SK-N-SH treated with all-trans-retinoic acid at 6 μM for 48 hours (cell line): ENCODE measurements at regions not wholly inside any gene's neighbourhood (a gene's known extent, or its start where the extent isn't known, plus 50 kb on each side); places are given as distances from the start of the nearest gene placed in this dataset.

Source experiments
- ATAC-seq: fragments of 200-7000 bp; cut with Tn5 transposase; 3 replicates; pipeline ENCODE4 v1.9.1; 2020; ENCODE audit warnings: mild to moderate bottlenecking, moderate library complexity
- ARNTL ChIP-seq: fragments of 450-650 bp; formaldehyde crosslinking; IDR thresholded peaks from 2 replicates; pipeline ENCODE4 v1.5.0; 2020; ENCODE audit warnings: low read depth, mild to moderate bottlenecking, moderate library complexity, borderline replicate concordance
- BACH2 ChIP-seq: fragments of 250-450 bp; sonication (Bioruptor Pico); IDR thresholded peaks from 2 replicates; pipeline ENCODE4 v1.9.0; 2021; ENCODE audit warnings: mild to moderate bottlenecking, borderline replicate concordance
- CSDC2 ChIP-seq: fragments of 250-450 bp; sonication (Bioruptor Pico); IDR thresholded peaks from 2 replicates; pipeline ENCODE4 v1.5.0; 2020; ENCODE audit warnings: mild to moderate bottlenecking, moderate library complexity
- CSRNP3 ChIP-seq: fragments of 250-450 bp; sonication (Bioruptor Pico); IDR thresholded peaks from 2 replicates; pipeline ENCODE4 v1.5.1; 2021; ENCODE audit warnings: mild to moderate bottlenecking, moderate library complexity
- ESRRG ChIP-seq: fragments of 250-450 bp; sonication (Bioruptor Pico); IDR thresholded peaks from 2 replicates; pipeline ENCODE4 v1.6.1; 2021; ENCODE audit warnings: mild to moderate bottlenecking
- GLIS3 ChIP-seq: fragments of 250-450 bp; sonication (Bioruptor Pico); IDR thresholded peaks from 2 replicates; pipeline ENCODE4 v1.5.0; 2020; ENCODE audit warnings: mild to moderate bottlenecking, moderate library complexity
- ISL1 ChIP-seq: fragments of 250-450 bp; sonication (Bioruptor Pico); IDR thresholded peaks from 2 replicates; pipeline ENCODE4 v2.1.2; 2022; ENCODE audit warnings: mild to moderate bottlenecking, moderate library complexity
- PATZ1 ChIP-seq: fragments of 250-450 bp; sonication (Bioruptor Pico); IDR thresholded peaks from 2 replicates; pipeline ENCODE4 v1.8.0; 2020; ENCODE audit warnings: mild to moderate bottlenecking, moderate library complexity, borderline replicate concordance
- PPARA ChIP-seq: fragments of 250-450 bp; sonication (Bioruptor Pico); IDR thresholded peaks from 2 replicates; pipeline ENCODE4 v1.5.0; 2020; ENCODE audit warnings: mild to moderate bottlenecking, borderline replicate concordance
- RARB ChIP-seq: fragments of 250-450 bp; sonication (Bioruptor Pico); IDR thresholded peaks from 2 replicates; pipeline ENCODE4 v1.8.0; 2021; ENCODE audit warnings: mild to moderate bottlenecking, moderate library complexity
- TCF4 ChIP-seq: fragments of 250-450 bp; sonication (Bioruptor Pico); IDR thresholded peaks from 2 replicates; pipeline ENCODE4 v1.8.0; 2021; ENCODE audit warnings: mild to moderate bottlenecking, moderate library complexity, borderline replicate concordance
- TOX ChIP-seq: fragments of 250-450 bp; sonication (Bioruptor Pico); IDR thresholded peaks from 2 replicates; pipeline ENCODE4 v1.8.0; 2021; ENCODE audit warnings: mild to moderate bottlenecking, moderate library complexity, borderline replicate concordance
- ZC3H10 ChIP-seq: fragments of 250-450 bp; sonication (Bioruptor Pico); IDR thresholded peaks from 2 replicates; pipeline ENCODE4 v1.5.1; 2021; ENCODE audit warnings: mild to moderate bottlenecking, moderate library complexity
- ZFP3 ChIP-seq: fragments of 250-450 bp; sonication (Bioruptor Pico); IDR thresholded peaks from 2 replicates; pipeline ENCODE4 v1.5.0; 2020; ENCODE audit warnings: mild to moderate bottlenecking, moderate library complexity
- ZFP30 ChIP-seq: fragments of 450-650 bp; formaldehyde crosslinking; IDR thresholded peaks from 2 replicates; pipeline ENCODE4 v1.5.0; 2022; ENCODE audit warnings: mild to moderate bottlenecking, moderate library complexity
- ZNF565 ChIP-seq: fragments of 450-650 bp; formaldehyde crosslinking; conservative IDR thresholded peaks from 2 replicates; pipeline ENCODE4 v1.5.0; 2020; ENCODE audit warnings: low read depth, mild to moderate bottlenecking, moderate library complexity
- ZNF70 ChIP-seq: fragments of 450-650 bp; formaldehyde crosslinking; IDR thresholded peaks from 2 replicates; pipeline ENCODE4 v1.5.0; 2020; ENCODE audit warnings: mild to moderate bottlenecking, moderate library complexity
- ZNF8 ChIP-seq: fragments of 450-650 bp; formaldehyde crosslinking; IDR thresholded peaks from 2 replicates; pipeline ENCODE4 v1.5.0; 2020; ENCODE audit warnings: mild to moderate bottlenecking, moderate library complexity
- TF ChIP-seq, protein P1 (sequence below): fragments of 250-450 bp; sonication (Bioruptor Pico); IDR thresholded peaks from 2 replicates; pipeline ENCODE4 v1.5.0; 2020; ENCODE audit warnings: mild to moderate bottlenecking, moderate library complexity
- TF ChIP-seq, protein P2 (sequence below): fragments of 250-450 bp; sonication (Bioruptor Pico); IDR thresholded peaks from 2 replicates; pipeline ENCODE4 v1.8.0; 2021; ENCODE audit warnings: low read depth, mild to moderate bottlenecking, moderate library complexity, borderline replicate concordance
- TF ChIP-seq, protein P3 (sequence below): fragments of 250-450 bp; sonication (Bioruptor Pico); IDR thresholded peaks from 2 replicates; pipeline ENCODE4 v1.5.1; 2020; ENCODE audit warnings: low read depth, mild to moderate bottlenecking, moderate library complexity

- TF ChIP-seq ZNF565 (CRISPR knock-in tag) (no peak), RARB (CRISPR knock-in tag) (no peak), CSDC2 (CRISPR knock-in tag) (no peak), ZFP30 (CRISPR knock-in tag) (no peak), TCF4 (CRISPR knock-in tag) (no peak), PATZ1 (CRISPR knock-in tag) (no peak)
- TF ChIP-seq, all 23 proteins: peak for 0
Observed at GRCh38 chr18:34506198-34506597, 203.9 kb upstream of the DTNA start (continued).

- TF ChIP-seq PPARA (CRISPR knock-in tag): no peak
- TF ChIP-seq ZFP3 (CRISPR knock-in tag): no peak
- no peak for TF ChIP-seq ZNF565 (CRISPR knock-in tag)
- TF ChIP-seq, protein P1, sequence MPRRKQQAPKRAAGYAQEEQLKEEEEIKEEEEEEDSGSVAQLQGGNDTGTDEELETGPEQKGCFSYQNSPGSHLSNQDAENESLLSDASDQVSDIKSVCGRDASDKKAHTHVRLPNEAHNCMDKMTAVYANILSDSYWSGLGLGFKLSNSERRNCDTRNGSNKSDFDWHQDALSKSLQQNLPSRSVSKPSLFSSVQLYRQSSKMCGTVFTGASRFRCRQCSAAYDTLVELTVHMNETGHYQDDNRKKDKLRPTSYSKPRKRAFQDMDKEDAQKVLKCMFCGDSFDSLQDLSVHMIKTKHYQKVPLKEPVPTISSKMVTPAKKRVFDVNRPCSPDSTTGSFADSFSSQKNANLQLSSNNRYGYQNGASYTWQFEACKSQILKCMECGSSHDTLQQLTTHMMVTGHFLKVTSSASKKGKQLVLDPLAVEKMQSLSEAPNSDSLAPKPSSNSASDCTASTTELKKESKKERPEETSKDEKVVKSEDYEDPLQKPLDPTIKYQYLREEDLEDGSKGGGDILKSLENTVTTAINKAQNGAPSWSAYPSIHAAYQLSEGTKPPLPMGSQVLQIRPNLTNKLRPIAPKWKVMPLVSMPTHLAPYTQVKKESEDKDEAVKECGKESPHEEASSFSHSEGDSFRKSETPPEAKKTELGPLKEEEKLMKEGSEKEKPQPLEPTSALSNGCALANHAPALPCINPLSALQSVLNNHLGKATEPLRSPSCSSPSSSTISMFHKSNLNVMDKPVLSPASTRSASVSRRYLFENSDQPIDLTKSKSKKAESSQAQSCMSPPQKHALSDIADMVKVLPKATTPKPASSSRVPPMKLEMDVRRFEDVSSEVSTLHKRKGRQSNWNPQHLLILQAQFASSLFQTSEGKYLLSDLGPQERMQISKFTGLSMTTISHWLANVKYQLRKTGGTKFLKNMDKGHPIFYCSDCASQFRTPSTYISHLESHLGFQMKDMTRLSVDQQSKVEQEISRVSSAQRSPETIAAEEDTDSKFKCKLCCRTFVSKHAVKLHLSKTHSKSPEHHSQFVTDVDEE (CRISPR knock-in tag): no peak
- no peak for TF ChIP-seq ISL1 (CRISPR knock-in tag)
- no peak for TF ChIP-seq ZC3H10 (CRISPR knock-in tag)
- no peak for ATAC-seq
Observed at GRCh38 chr18:34509163-34509562, 200.9 kb upstream of the DTNA start.

DNA sequence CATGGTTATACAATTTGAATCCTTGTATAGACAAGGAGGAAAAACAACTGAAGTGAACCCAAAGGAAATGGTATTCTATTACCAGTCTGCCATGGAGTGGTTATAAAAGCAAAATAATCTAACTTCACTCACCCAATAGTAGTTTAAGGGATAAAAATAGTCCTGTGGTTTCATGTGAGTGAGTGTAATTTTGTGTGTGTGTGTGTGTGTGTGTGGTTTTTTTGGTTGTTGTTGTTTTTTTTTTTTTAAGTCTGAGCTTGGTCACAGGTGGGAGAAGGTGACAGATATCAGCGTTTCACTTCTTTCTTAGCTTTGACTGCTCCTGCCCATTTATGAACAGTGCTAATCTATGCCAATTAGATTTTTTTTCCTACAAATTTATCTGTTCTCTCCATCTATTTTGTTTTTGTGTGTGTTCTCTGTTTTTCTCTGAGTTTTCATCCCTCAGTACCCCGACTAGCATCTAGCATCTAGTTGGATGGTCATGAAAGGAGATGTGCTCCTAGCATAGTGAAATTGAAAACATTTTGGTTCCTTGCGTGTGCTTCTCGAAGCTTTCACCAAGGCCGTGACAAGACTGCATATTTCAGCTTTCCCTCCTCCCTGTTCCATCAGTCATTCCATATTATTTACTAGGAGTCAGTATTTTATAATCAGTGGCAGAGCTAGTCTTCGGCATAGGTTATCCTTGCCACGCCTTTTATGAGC lies 200.1 kb upstream of the DTNA start:
- no peak for ATAC-seq
- TF ChIP-seq ZC3H10 (CRISPR knock-in tag): no peak
- no peak for TF ChIP-seq TCF4 (CRISPR knock-in tag)
- TF ChIP-seq ZNF565 (CRISPR knock-in tag): no peak
- no peak for TF ChIP-seq PPARA (CRISPR knock-in tag)
- no peak for TF ChIP-seq ISL1 (CRISPR knock-in tag)
- TF ChIP-seq, protein P2, sequence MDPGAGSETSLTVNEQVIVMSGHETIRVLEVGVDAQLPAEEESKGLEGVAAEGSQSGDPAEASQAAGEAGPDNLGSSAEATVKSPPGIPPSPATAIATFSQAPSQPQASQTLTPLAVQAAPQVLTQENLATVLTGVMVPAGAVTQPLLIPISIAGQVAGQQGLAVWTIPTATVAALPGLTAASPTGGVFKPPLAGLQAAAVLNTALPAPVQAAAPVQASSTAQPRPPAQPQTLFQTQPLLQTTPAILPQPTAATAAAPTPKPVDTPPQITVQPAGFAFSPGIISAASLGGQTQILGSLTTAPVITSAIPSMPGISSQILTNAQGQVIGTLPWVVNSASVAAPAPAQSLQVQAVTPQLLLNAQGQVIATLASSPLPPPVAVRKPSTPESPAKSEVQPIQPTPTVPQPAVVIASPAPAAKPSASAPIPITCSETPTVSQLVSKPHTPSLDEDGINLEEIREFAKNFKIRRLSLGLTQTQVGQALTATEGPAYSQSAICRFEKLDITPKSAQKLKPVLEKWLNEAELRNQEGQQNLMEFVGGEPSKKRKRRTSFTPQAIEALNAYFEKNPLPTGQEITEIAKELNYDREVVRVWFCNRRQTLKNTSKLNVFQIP (CRISPR knock-in tag): no peak
- no peak for TF ChIP-seq TOX (CRISPR knock-in tag)

GRCh38 chr18:34510926-34511325 lies 199.2 kb upstream of the DTNA start:
- ATAC-seq: no peak
- TF ChIP-seq ESRRG (CRISPR knock-in tag) (no peak), RARB (CRISPR knock-in tag) (no peak), CSDC2 (CRISPR knock-in tag) (no peak), CSRNP3 (no peak), ZNF70 (CRISPR knock-in tag) (no peak), BACH2 (no peak), GLIS3 (no peak), PPARA (CRISPR knock-in tag) (no peak), ZFP30 (CRISPR knock-in tag) (no peak), ARNTL (CRISPR knock-in tag) (no peak), PATZ1 (CRISPR knock-in tag) (no peak), ZNF8 (CRISPR knock-in tag) (no peak)
- TF ChIP-seq, protein P1 (CRISPR knock-in tag): no peak
- TF ChIP-seq, protein P3, sequence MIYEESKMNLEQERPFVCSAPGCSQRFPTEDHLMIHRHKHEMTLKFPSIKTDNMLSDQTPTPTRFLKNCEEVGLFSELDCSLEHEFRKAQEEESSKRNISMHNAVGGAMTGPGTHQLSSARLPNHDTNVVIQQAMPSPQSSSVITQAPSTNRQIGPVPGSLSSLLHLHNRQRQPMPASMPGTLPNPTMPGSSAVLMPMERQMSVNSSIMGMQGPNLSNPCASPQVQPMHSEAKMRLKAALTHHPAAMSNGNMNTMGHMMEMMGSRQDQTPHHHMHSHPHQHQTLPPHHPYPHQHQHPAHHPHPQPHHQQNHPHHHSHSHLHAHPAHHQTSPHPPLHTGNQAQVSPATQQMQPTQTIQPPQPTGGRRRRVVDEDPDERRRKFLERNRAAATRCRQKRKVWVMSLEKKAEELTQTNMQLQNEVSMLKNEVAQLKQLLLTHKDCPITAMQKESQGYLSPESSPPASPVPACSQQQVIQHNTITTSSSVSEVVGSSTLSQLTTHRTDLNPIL (CRISPR knock-in tag): no peak
